Caco-2 (cell line): ENCODE measurements at regions not wholly inside any gene's neighbourhood (a gene's known extent, or its start where the extent isn't known, plus 50 kb on each side); places are given as distances from the start of the nearest gene placed in this dataset.

Experiments used
- BruUV-seq: library from RNA; stranded (reverse); fragments of 400-500 nt; replicated peaks from 2 replicates; lab custom pipeline; 2021; lab: Mats Ljungman, UMichigan
- CTCF ChIA-PET: fragments of 300-600 bp; sonication (Branson Sonifier 250); formaldehyde crosslinking; loops from one replicate; lab custom pipeline; 2022; ENCODE audit warnings: antibody characterized with exemption; lab: Charles Lee
- POLR2A ChIA-PET: fragments of 300-600 bp; sonication (Branson Sonifier 250); formaldehyde crosslinking; loops from one replicate; lab custom pipeline; 2022; ENCODE audit warnings: antibody characterized with exemption; lab: Charles Lee
- DNase-seq, 2 experiments: peaks; one replicate each; pipeline versions ENCODE4 v3.0.0 to v3.0.0-alpha.2; 2020 to 2022
- H3K27me3 ChIP-seq: replicated peaks from 2 replicates; pipeline ENCODE4 v1.6.0; 2011; ENCODE audit warnings: low read length; ENCODE audit not compliant: control insufficient read depth, insufficient read depth
- H3K36me3 ChIP-seq: 2 replicates; pipeline ENCODE4 v1.5.1; 2011; ENCODE audit warnings: low read length; ENCODE audit not compliant: control insufficient read depth, insufficient read depth
- H3K4me1 ChIP-seq: fragments of 250-450 bp; sonication (Bioruptor Pico); 2 replicates; pipeline ENCODE4 v1.5.1; 2020; ENCODE audit warnings: mild to moderate bottlenecking
- H3K4me3 ChIP-seq: 2 replicates; pipeline ENCODE4 v1.5.1; 2011; ENCODE audit warnings: low read depth, mild to moderate bottlenecking, control low read depth, low read length
- H3K9me3 ChIP-seq: fragments of 250-450 bp; sonication (Bioruptor Pico); 2 replicates; pipeline ENCODE4 v1.5.1; 2020; ENCODE audit warnings: mild to moderate bottlenecking, moderate library complexity
- H3K27ac Mint-ChIP-seq: one replicate; pipeline ENCODE4 v1.8.0; 2022; ENCODE audit warnings: mixed read lengths; ENCODE audit not compliant: unreplicated experiment
- H3K27me3 Mint-ChIP-seq: one replicate; pipeline ENCODE4 v1.8.0; 2022; ENCODE audit warnings: mixed read lengths; ENCODE audit not compliant: insufficient read depth, unreplicated experiment
- H3K36me3 Mint-ChIP-seq: one replicate; pipeline ENCODE4 v1.8.0; 2022; ENCODE audit warnings: mild to moderate bottlenecking, mixed read lengths; ENCODE audit not compliant: insufficient read depth, unreplicated experiment
- H3K4me1 Mint-ChIP-seq: one replicate; pipeline ENCODE4 v1.8.0; 2022; ENCODE audit warnings: low read depth, mixed read lengths; ENCODE audit not compliant: unreplicated experiment
- H3K4me3 Mint-ChIP-seq: one replicate; pipeline ENCODE4 v1.8.0; 2022; ENCODE audit warnings: mild to moderate bottlenecking, moderate library complexity, mixed read lengths; ENCODE audit not compliant: unreplicated experiment
- H3K9me3 Mint-ChIP-seq: one replicate; pipeline ENCODE4 v1.8.0; 2022; ENCODE audit warnings: mixed read lengths; ENCODE audit not compliant: unreplicated experiment
- CTCF ChIP-seq, 2 experiments: fragments of 200-600 bp in 1 of 2; IDR thresholded peaks; 1 replicate in 1 of 2; 2 replicates in 1 of 2; pipeline versions ENCODE4 v1.5.1 to v1.8.0; 2011 to 2022; ENCODE audit warnings: antibody characterized with exemption in 1 of 2, control low read depth in 1 of 2, inconsistent platforms in 1 of 2, low read depth in 1 of 2, low read length in 1 of 2, mild to moderate bottlenecking in 1 of 2, moderate library complexity in 1 of 2; ENCODE audit not compliant: insufficient read depth in 1 of 2, severe bottlenecking in 1 of 2, unreplicated experiment in 1 of 2
- intact Hi-C: fragments of 100-400 bp; cut with micrococcal nuclease; formaldehyde crosslinking; loops from one replicate; pipeline ENCODE4 v1.10.0; 2022; ENCODE audit not compliant: unreplicated experiment

GRCh38 chr1:229162825-229163515 lies 107.9 kb upstream of the RAB4A start:
- Mint-ChIP-seq H3K36me3 (no peaks in the 10 kb centered on the region), H3K9me3 (no peaks in the 10 kb centered on the region), H3K4me3 (no peak overlapping the region), H3K27ac (no peak overlapping the region), H3K4me1 (peaks cover 16% of the 10 kb centered on the region), H3K27me3 (no peaks in the 10 kb centered on the region)
- Histone ChIP-seq H3K27me3 (no peaks in the 10 kb centered on the region), H3K4me1 (peaks cover 10% of the 10 kb centered on the region), H3K4me3 (no peak overlapping the region), H3K9me3 (no peaks in the 10 kb centered on the region), H3K36me3 (no peaks in the 10 kb centered on the region)
- DNase-seq: no peak
- intact Hi-C loops: no loop called here
- no TSS peak for BruUV-seq
- no peak for TF ChIP-seq CTCF (IDR thresholded peaks at IDR 0.05; ENCODE audit: insufficient read depth in 1 of 2, low read depth in 1 of 2, low read length in 1 of 2, severe bottlenecking in 1 of 2, unreplicated experiment in 1 of 2)
- CTCF ChIA-PET: no interaction called here
- POLR2A ChIA-PET: no interaction called here

- Mint-ChIP-seq H3K4me3 (no peak overlapping the region), H3K36me3 (no peaks in the 10 kb centered on the region), H3K27ac (no peak overlapping the region), H3K27me3 (no peaks in the 10 kb centered on the region), H3K4me1 (peaks cover 16% of the 10 kb centered on the region), H3K9me3 (no peaks in the 10 kb centered on the region)
- Histone ChIP-seq H3K36me3 (no peaks in the 10 kb centered on the region), H3K4me1 (peaks cover 10% of the 10 kb centered on the region), H3K9me3 (no peaks in the 10 kb centered on the region), H3K4me3 (no peak overlapping the region), H3K27me3 (no peaks in the 10 kb centered on the region)
- DNase-seq: no peak
- TF ChIP-seq CTCF (IDR thresholded peaks at IDR 0.05; ENCODE audit: insufficient read depth in 1 of 2, low read depth in 1 of 2, low read length in 1 of 2, severe bottlenecking in 1 of 2, unreplicated experiment in 1 of 2): no peak
- CTCF ChIA-PET: no interaction called here
- POLR2A ChIA-PET: no interaction called here
- intact Hi-C loops: no loop called here
- BruUV-seq: no TSS peak
Observed at GRCh38 chr1:229164348-229164747, 106.6 kb upstream of the RAB4A start.

GRCh38 chr1:229164836-229165735 lies 105.8 kb upstream of the RAB4A start:
- Mint-ChIP-seq H3K4me3 (no peak overlapping the region), H3K36me3 (no peaks in the 10 kb centered on the region), H3K4me1 (peaks cover 16% of the 10 kb centered on the region), H3K27ac (no peak overlapping the region), H3K27me3 (no peaks in the 10 kb centered on the region), H3K9me3 (no peaks in the 10 kb centered on the region)
- Histone ChIP-seq H3K4me3 (no peak overlapping the region), H3K9me3 (no peaks in the 10 kb centered on the region), H3K4me1 (peaks cover 10% of the 10 kb centered on the region), H3K27me3 (no peaks in the 10 kb centered on the region), H3K36me3 (no peaks in the 10 kb centered on the region)
- POLR2A ChIA-PET: no interaction called here
- intact Hi-C loops: no loop called here
- TF ChIP-seq CTCF (IDR thresholded peaks at IDR 0.05; ENCODE audit: insufficient read depth in 1 of 2, low read depth in 1 of 2, low read length in 1 of 2, severe bottlenecking in 1 of 2, unreplicated experiment in 1 of 2): no peak
- CTCF ChIA-PET: interaction anchor here (0.7 kb wide), 1 partner anchor 430 kb away, joined by 4 read pairs; the partner anchor contains the start of gene RHOU
- DNase-seq: no peak
- no TSS peak for BruUV-seq
